ENCODE measurements at regions not wholly inside any gene's neighbourhood (a gene's known extent, or its start where the extent isn't known, plus 50 kb on each side); places are given as distances from the start of the nearest gene placed in this dataset.

GRCh38 chr22:48083502-48083901, 1321.1 kb downstream of the TBC1D22A start:
- TF ChIP-seq JUNB (IDR thresholded peaks at IDR 0.05; ENCODE audit: unreplicated experiment) = no peak
- TF ChIP-seq, protein P1, sequence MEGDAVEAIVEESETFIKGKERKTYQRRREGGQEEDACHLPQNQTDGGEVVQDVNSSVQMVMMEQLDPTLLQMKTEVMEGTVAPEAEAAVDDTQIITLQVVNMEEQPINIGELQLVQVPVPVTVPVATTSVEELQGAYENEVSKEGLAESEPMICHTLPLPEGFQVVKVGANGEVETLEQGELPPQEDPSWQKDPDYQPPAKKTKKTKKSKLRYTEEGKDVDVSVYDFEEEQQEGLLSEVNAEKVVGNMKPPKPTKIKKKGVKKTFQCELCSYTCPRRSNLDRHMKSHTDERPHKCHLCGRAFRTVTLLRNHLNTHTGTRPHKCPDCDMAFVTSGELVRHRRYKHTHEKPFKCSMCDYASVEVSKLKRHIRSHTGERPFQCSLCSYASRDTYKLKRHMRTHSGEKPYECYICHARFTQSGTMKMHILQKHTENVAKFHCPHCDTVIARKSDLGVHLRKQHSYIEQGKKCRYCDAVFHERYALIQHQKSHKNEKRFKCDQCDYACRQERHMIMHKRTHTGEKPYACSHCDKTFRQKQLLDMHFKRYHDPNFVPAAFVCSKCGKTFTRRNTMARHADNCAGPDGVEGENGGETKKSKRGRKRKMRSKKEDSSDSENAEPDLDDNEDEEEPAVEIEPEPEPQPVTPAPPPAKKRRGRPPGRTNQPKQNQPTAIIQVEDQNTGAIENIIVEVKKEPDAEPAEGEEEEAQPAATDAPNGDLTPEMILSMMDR (conservative IDR thresholded peaks at IDR 0.05; ENCODE audit: low read depth in 2 of 2) = no peak
- TF ChIP-seq, protein P2, sequence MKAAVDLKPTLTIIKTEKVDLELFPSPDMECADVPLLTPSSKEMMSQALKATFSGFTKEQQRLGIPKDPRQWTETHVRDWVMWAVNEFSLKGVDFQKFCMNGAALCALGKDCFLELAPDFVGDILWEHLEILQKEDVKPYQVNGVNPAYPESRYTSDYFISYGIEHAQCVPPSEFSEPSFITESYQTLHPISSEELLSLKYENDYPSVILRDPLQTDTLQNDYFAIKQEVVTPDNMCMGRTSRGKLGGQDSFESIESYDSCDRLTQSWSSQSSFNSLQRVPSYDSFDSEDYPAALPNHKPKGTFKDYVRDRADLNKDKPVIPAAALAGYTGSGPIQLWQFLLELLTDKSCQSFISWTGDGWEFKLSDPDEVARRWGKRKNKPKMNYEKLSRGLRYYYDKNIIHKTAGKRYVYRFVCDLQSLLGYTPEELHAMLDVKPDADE (IDR thresholded peaks at IDR 0.05) = no peak
- no peak for TF ChIP-seq REST (IDR thresholded peaks at IDR 0.05; ENCODE audit: unreplicated experiment)
- TF ChIP-seq POLR2AphosphoS5 (IDR thresholded peaks at IDR 0.05; ENCODE audit: low read depth) = no peak
- no peak for TF ChIP-seq EZH2phosphoT487 (IDR thresholded peaks at IDR 0.05; ENCODE audit: unreplicated experiment)
- TF ChIP-seq EZH2 (IDR thresholded peaks at IDR 0.05; ENCODE audit: low read depth, unreplicated experiment) = no peak
- no peak for TF ChIP-seq CREB1 (CRISPR knock-in tag; IDR thresholded peaks at IDR 0.05; ENCODE audit: low read depth)
- no peak for TF ChIP-seq ZNF114 (CRISPR knock-in tag; IDR thresholded peaks at IDR 0.05)
- TF ChIP-seq ZNF331 (CRISPR knock-in tag; IDR thresholded peaks at IDR 0.05; ENCODE audit: low read depth) = no peak
- no peak for TF ChIP-seq NANOG (IDR thresholded peaks at IDR 0.05; ENCODE audit: borderline replicate concordance)
- TF ChIP-seq STAT1 (IDR thresholded peaks at IDR 0.05; ENCODE audit: unreplicated experiment) = no peak

Data from GM23338 (cell line).